GM18867 (cell line): ENCODE measurements at regions not wholly inside any gene's neighbourhood (a gene's known extent, or its start where the extent isn't known, plus 50 kb on each side); places are given as distances from the start of the nearest gene placed in this dataset.
A peak's percentile ranks its signal among the peaks of the same experiment; 100 is the strongest.
"Not testable (repeated sequence)": the region's sequence is repeated elsewhere in the genome, so short reads cannot be mapped to it uniquely, and the experiment has no call there.

Experiments used
- ATAC-seq: cut with Tn5 transposase; IDR thresholded peaks from one replicate; pipeline ENCODE4 v1.9.1; 2021; ENCODE audit warnings: mild to moderate bottlenecking, moderate library complexity; ENCODE audit not compliant: unreplicated experiment

DNA sequence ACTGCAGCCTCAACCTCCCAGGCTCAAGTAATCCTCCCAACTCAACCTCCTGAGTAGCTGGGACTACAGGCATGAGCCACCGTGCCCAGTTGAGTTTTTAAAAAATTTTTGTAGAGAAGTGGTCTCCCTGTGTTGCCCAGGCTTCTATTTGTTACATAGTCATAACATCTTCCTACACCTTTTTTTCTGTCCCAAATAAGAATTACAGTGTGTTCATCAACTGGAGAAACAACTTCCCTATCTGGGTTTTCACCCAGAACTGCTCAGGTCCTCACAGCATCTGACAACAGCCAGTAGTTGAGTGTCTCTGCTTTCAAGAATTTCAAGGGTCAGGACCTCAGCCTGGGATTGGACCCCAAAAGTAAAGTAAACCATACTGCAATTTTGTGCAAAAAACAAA lies 235.2 kb upstream of the AMIGO2 start:
- ATAC-seq: no peak

DNA sequence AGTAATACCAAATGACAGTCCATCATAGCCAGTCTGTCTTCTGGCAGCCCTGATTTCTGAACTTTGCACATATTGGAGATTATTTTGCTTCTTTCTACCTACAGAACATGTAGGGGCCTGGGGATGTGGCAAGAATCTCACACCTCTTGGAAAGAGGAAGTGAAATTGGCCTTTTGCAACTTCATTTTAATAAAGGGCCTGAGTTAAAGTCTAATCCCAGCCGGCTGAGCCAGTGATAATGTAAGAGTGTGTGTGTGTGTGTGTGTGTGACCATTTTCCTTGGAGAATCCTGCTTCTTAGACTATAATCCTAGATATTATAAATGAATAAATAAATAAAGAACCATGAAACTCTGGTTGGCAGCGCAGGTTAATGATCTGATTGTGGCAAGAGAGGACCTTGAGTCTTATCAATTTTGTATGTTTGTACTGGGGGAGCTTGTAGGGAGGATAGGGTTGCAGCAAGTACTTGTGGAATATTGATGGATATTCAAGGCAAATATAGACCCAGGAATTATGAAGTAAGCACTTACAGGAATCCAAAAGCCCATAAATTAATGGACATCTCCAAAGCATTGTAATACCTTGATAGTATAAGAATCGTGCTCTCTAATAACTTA lies 233.2 kb upstream of the AMIGO2 start:
- peak; percentile 91 for ATAC-seq

DNA sequence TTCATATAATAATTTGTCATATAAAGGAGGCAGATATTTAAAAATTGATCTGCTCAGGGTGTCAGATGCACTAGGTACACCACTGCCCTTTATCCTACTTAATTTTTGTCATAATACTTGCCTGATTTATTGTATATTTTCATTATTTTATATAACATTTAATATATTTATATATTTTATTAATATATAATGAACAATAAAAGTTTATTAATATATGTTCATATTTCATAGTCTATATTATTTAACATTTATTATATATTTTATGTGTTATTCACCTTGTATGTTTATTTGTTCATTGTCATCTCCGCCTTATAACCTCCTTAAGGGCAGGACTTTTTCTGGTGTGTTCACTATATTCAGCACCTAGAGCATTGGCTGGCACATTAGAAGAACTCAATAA lies 232.4 kb upstream of the AMIGO2 start:
- no peak for ATAC-seq

DNA sequence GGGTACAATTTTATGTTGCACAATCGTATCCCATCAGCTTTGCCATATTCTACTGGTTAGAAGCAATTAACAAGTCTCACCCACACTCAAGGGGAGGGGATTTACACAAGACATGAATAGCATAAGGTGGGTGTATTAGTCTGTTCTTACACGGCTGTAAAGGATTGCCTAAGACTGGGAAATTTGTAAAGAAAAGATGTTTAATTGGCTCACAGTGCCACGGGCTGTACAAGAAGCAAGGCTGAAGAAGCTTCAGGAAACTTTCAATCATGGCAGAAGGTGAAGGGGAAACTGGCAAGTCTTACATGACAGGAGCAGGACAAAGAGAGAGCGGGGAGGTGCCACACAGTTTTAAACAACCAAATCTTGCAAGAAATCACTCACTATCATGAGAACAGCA lies 231.8 kb upstream of the AMIGO2 start:
- ATAC-seq: no peak

DNA sequence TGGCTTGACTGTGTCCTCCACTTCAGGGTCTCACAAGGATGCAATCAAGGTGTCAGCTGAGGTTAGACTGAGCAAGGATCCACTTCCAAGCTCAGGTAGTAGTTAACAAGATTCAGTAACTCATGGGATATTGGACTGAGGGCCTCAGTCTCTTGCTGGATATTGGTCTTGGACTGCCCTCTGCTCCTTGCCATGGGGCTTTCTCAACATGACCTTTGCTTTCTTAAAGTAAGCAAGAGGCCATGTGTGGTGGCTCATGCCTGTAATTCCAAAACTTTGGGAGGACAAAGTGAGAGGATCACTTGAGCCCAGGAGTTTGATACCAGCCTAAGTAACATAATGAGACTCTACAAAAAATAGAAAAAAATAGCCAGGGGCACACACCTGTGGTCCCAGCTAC lies 231.3 kb upstream of the AMIGO2 start:
- ATAC-seq: no peak

DNA sequence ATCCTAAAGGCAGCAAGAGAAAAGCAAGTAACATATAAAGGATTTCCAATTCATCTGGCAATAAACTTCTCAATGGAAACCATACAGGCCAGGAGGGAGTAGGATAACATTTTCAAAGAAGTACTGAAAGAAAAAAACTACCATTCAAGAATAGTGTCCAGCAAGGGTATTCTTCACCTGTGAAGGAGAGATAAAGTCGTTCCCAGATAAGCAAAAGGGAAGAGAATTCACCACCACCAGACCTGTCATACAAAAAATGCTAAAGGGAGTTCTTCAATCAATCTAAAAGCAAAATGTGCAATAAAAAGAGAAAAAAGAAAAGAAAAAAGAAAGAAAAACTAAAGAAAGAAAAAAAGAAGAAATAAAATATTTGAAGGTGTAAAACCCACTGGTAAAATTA lies 228.9 kb upstream of the AMIGO2 start:
- ATAC-seq: no peak

DNA sequence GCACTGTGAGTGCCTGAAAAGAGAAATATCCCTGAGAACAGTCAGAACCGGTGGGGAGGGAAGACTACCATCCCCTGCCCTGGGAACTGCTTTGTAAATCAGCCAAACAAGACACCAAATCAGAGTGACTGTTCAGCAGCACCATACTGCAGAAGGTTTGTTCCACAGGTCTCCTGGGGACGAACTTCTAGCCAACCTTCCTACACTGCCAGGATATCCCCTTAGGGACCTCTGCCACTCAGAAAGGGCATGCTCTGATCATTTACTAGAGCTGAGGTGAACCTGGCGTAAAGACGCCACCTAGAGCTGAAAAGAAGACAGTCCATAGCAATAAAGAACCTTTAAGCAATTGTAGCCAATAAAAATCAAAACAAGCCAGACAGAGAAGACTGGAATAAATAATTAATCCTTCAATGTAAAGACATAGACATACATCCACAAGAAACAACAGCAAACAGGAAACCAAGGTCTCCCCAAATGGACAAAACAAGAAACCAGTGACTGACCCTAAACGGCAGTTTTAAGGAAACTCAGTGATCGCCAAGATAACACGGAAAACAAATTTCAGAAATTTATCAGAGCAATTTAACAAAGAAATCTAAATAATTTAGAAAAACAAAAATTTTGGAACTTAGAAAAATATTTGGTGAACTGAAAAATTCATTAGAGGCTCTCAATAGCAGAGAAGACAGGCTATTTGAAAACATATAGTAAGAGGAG lies 228.1 kb upstream of the AMIGO2 start:
- ATAC-seq: peak; percentile 83

DNA sequence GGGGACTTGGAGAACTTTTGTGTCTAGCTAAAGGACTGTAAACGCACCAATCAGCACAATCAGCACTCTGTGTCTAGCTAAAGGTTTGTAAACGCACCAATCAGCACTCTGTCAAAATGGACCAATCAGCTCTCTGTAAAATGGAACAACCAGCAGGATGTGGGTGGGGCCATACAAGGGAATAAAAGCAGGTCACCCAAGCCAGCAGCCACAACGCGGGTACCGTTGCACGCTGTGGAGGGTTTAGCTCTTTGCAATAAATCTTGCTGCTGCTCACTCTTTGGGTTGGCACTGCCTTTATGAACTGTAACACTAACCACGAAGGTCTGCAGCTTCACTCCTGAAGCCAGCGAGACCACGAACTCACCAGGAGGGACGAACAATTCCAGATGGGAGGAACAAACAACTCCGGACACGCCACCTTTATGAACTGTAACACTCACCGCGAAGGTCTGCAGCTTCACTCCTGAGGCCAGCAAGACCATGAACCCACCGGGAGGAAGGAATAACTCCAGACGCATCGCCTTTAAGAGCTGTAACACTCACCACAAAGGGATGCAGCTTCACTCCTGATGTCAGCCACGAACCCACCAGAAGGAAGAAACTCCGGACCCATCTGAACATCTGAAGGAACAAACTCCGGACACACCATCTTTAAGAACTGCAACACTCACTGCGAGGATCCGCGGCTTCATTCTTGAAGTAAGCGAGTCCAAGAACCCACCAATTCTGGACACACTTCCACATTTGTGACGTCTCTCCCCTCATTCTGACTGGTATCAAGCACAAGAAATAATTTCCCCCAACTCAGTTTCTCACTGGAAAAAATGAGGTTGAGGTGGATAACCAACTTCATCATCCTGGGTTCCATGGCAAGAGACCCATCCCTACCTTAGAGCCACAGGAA lies 227.3 kb upstream of the AMIGO2 start:
- ATAC-seq: not testable (repeated sequence)

DNA sequence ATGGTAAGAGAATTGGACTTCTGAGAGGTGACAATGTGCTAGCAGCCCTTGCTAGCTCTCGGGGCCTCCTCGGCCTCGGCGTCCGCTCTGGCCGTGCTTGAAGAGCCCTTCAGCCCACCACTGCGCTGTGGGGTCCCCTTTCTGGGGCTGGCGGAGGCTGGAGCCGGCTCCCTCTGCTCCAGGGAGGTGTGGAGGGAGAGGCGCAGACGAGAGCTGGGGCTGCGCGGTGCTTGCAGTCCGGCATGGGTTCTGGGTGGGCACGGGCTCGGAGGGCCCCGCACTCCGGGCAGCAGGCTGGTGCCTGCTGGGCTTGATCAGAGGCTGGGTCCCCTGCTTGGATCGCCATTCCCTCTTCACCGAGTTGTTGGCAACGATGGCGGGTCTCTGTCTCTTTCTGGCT lies 226.4 kb upstream of the AMIGO2 start:
- ATAC-seq: no peak

DNA sequence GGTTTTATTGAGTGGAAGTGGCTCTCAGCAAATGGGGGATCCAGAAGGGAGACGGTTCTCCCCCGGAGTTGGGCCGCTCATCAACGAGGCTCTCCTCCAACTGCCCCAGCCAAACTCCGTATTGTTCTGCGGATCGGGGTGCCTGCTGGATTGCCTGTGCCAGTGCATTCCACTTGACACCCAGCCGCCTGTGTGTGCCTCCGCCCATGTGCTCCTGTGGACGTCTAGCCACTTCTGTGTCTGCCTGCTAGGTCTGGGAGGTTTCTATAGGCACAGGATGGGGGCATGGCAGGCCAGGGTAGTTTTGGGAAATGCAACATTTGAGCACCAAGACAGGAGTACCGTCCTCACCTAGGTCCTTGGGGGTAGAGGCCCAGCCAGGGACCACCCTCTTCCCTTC lies 225.7 kb upstream of the AMIGO2 start:
- no peak for ATAC-seq

DNA sequence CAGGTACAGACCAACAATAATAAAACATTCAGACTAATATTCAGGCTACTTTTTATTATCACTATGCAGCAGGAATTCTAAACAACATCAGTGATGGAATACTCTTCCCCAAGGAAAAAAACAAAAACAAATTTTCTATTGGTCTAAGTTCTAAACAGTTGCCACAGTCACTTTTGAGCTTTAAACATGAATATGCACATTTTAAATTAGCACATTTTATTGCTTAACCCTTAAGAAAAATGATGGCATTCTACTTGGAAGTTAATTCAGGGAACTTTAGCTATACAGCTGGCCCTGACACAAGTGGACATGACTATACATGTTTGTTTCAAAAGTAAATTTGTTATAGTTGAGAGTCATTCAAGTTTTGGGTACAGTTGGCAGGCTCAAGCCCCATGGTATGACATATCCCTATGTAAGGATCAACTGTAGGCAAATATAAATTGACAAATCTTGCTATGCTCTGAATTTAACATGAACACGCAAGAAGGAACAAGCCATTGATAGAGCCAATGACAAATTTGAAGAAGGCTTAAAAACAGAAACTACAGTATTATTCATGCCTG lies 224.3 kb upstream of the AMIGO2 start:
- no peak for ATAC-seq

DNA sequence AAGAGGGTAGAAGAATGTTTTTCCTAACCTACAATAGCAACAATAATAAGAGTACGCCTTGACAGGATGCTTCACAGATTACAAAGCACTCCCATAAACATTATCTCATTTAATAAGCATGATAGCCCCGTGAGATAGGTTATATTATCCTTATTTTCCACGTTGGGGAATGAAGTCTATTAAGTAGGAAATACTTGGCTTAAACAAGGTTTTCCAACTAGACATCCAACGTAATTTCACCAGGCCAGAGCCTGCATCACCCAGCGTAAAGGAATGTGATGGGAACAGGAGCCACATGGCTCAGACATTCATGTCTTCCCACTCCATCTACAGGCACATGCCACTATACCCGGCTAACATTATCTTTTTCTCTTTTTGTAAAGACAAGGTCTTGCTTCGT lies 223.4 kb upstream of the AMIGO2 start:
- no peak for ATAC-seq

DNA sequence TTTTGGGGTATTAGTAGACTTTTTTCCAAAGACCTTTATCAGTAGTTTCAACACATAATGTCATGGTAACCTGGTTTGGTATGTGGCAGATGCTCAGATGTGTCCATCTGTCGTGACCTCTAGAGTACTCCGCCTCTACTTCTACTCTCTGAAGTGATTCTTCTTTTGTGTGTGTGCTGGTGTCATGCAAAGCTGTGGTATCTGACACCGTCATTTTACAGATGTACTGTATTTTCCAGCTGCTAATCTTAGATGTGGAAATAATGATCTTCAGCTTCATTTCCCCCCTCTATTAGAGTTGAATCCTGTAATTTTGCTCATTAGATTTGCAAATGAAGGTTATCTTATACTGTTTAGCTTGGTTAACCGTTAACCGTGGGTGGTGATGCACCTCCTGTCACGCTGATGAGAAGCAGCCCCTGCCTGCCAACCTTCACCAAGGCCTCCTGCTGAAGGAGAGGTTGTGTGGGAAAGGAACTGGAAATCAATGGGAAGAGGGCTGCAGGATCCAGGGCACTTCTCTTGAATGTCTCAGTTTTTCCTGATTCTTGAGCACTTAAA lies 222.4 kb upstream of the AMIGO2 start:
- ATAC-seq: peak; percentile 93

DNA sequence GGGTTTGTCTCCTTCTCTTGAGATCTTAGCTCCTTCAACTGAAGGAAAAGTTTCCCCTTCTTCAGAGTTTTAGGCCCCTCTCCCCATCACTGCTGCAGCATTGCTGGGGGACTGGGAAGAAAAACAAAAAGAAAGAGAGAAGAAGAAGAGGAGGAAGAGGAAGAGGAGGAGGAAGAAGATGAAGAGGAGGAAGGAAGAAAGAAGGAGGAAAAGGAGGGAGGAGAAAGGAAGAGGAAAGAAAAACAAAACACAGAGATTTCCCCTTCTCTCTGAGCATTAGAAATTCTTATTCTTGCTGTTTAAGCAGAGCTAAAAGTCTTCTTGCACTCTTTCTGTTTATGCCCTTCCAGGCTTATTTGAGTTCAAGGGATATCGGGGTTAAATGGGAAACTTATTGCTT lies 219.8 kb upstream of the AMIGO2 start:
- ATAC-seq: no peak

DNA sequence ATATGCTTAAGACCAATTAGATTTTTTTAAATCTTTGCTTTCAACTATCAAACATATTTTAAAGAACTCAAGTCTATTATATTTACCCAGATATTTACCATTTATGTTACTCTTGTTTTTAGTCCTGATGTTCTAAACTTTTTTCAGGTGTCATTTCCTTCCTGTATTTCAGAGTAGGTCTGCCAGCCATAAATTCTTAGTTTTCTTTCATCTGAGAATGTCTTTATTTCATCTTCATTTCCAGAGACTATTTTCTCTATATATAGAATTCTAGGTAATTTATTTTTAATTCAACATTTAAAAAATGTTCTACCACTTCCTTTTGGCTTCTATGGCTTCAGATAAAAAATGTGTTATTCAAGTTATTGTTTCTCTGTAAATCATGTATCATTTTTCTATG lies 218.2 kb upstream of the AMIGO2 start:
- no peak for ATAC-seq

DNA sequence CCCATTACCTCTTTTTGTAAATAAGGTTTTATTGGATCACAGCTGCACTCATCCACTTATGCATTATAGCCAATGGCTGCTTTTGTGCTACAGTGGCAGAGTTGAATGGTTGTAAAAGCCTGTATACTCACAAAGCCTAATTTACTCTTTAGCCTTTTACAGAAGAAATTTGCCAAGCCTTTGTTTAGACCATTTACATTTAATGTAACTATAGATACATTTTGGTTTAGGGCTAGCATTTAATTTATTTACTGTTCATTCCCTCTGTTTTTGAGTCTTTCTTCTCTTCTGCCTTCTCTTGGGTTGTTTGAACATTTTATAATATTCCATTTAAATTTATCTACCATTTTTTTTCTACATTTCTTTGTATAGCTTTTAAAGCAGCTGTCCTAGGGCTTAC lies 217.1 kb upstream of the AMIGO2 start:
- no peak for ATAC-seq

DNA sequence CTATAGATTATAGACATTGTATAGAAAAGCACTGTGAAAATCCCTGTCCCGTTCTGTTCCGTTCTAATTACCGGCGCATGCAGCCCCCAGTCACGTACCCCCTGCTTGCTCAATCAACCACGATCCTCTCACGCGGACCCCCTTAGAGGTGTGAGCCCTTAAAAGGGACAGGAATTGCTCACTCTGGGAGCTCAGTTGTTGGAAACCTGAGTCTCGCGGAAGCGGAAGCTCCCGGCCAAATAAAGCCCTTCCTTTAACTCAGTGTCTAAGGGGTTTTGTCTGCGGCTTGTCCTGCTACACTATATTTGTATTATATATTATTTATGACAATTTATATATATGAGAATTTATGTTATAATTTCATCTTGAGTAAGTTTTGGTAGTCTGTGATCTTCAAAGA lies 213.6 kb upstream of the AMIGO2 start:
- ATAC-seq: no peak

DNA sequence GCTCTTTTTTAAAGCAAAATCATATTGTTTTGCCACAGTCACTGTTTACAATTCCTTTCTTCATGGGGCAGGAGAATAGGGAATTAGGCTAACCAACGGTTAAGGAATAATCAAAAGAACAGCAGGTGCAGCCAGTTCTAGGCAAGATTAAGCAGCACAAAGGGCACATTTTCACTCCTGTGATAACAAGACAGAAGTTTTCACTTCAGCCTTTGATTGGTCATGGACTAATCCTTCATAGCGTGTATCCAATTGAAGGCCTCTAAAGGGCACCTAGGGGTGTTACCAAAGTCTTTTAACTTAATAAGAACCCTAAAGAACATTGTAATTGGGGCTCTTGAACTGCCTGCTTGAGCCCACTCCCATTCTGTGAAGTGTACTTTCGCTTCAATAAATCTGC lies 206.9 kb upstream of the AMIGO2 start:
- no peak for ATAC-seq
